Lower lobe of right lung (tissue), 2 donors: ENCODE measurements at regions not wholly inside any gene's neighbourhood (a gene's known extent, or its start where the extent isn't known, plus 50 kb on each side); places are given as distances from the start of the nearest gene placed in this dataset.

Source experiments
- ATAC-seq, 2 donors: fragments of 200-7000 bp; cut with Tn5 transposase; one replicate each; pipeline ENCODE4 v1.9.1; 2020 to 2022; ENCODE audit warnings: mild to moderate bottlenecking in 2 of 2, moderate library complexity in 2 of 2
- DNase-seq: peaks from one replicate; pipeline ENCODE4 v3.0.0-alpha.2; 2020
- H3K27ac ChIP-seq: fragments of 200-600 bp; one replicate; pipeline ENCODE4 v1.8.0; 2022
- H3K27me3 ChIP-seq: fragments of 200-600 bp; one replicate; pipeline ENCODE4 v1.8.0; 2022; ENCODE audit warnings: low read depth
- H3K36me3 ChIP-seq: fragments of 200-600 bp; one replicate; pipeline ENCODE4 v1.8.0; 2022; ENCODE audit warnings: mild to moderate bottlenecking
- H3K4me1 ChIP-seq: fragments of 200-600 bp; one replicate; pipeline ENCODE4 v1.8.0; 2022
- H3K4me3 ChIP-seq: fragments of 200-600 bp; one replicate; pipeline ENCODE4 v1.8.0; 2022; ENCODE audit warnings: mild to moderate bottlenecking
- H3K9me3 ChIP-seq: fragments of 200-600 bp; one replicate; pipeline ENCODE4 v1.8.0; 2022
- intact Hi-C: fragments of 100-400 bp; cut with DNase I; formaldehyde crosslinking; loops from one replicate; pipeline ENCODE4 v1.11.0; 2022
- TF ChIP-seq, protein P1 (sequence below): fragments of 200-600 bp; IDR thresholded peaks from one replicate; pipeline ENCODE4 v1.8.0; 2022; ENCODE audit warnings: antibody characterized with exemption, mild to moderate bottlenecking
- donor health status: DM: no; HTN: yes; CAD: no; lungs with severe emphysema.

DNA sequence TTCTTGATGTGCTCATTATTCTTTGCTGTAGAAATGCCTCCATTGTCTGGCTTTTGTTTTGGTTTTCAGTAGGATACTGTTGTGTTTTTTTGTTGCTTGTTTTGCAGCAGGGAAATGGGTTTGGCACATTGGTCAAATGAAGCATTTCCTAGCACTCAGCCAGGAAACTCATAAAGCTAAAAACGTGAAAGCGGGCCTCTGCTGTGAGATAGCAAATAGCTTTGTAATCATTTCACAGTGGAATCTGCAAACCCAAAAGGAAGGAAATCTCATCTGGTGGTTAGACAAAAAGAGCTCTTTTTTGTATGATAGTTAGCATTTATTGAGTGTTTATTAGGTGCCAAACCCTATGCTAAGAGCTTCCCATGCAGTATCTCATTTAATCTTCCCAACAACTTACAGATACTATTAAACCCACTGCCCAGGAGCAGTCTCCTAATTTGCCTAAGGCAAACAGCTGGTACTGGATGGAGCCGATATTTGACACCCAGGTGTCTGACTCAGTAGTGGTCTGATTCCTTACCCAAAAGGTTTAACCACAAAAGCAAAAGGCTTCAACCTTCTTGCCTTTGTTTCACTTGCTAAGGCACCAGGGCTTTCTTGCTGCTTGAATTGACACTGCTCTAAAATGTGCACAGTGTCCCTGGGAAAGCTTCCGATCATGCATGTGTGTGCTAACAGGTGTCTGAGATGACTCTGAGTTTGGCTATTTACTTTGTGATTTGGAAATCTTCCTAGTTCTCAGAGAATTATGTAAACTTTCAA is 527.9 kb upstream of the MDFIC2 start:
- DNase-seq: no peak
- no peak for ATAC-seq
- Histone ChIP-seq H3K9me3 (no peaks in the 10 kb centered on the region), H3K27me3 (no peaks in the 10 kb centered on the region), H3K4me3 (no peak overlapping the region), H3K36me3 (no peaks in the 10 kb centered on the region), H3K27ac (no peak overlapping the region), H3K4me1 (peaks cover 3% of the 10 kb centered on the region)
- TF ChIP-seq, protein P1, sequence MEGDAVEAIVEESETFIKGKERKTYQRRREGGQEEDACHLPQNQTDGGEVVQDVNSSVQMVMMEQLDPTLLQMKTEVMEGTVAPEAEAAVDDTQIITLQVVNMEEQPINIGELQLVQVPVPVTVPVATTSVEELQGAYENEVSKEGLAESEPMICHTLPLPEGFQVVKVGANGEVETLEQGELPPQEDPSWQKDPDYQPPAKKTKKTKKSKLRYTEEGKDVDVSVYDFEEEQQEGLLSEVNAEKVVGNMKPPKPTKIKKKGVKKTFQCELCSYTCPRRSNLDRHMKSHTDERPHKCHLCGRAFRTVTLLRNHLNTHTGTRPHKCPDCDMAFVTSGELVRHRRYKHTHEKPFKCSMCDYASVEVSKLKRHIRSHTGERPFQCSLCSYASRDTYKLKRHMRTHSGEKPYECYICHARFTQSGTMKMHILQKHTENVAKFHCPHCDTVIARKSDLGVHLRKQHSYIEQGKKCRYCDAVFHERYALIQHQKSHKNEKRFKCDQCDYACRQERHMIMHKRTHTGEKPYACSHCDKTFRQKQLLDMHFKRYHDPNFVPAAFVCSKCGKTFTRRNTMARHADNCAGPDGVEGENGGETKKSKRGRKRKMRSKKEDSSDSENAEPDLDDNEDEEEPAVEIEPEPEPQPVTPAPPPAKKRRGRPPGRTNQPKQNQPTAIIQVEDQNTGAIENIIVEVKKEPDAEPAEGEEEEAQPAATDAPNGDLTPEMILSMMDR: no peak
- intact Hi-C loops: no loop called here

DNA sequence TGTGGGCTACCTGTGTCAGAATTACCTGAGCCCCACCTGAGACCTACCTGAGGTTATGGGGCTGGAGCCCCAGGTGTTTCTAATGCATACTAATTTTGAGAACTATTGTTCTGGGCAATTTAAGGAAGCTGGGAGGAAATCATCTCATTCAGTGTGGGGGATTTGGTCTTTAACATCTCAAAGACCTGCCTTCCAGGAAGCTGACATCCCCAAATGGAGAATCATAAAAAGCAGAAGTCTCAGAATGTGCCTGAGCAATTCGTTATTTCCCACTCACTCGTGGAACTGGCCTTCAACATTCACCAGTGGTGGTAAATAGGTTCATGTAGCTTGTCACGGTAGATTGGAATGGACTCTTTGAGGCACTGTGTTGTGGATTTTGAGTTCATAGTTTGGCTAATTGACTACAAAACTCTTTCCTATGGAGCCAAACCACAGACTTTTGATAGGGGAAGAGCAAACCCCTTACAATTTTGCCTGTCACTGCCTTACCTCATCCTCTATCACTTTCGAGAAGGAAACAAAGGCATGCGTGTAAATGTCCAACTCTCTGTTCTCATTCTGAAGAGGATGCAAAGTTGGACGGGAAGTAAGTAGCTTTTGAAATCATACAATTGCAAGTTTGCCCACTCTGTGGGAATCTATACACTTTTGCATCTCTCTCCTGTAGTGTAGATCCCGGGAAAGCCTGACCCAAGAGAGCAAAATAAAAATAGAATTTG is 521.0 kb upstream of the MDFIC2 start:
- Histone ChIP-seq H3K27ac (no peak overlapping the region), H3K4me3 (no peak overlapping the region), H3K4me1 (no peaks in the 10 kb centered on the region), H3K27me3 (no peaks in the 10 kb centered on the region), H3K9me3 (no peaks in the 10 kb centered on the region), H3K36me3 (no peaks in the 10 kb centered on the region)
- TF ChIP-seq, protein P1: no peak
- ATAC-seq (no peak), DNase-seq (no peak)
- intact Hi-C loops: no loop called here

DNA sequence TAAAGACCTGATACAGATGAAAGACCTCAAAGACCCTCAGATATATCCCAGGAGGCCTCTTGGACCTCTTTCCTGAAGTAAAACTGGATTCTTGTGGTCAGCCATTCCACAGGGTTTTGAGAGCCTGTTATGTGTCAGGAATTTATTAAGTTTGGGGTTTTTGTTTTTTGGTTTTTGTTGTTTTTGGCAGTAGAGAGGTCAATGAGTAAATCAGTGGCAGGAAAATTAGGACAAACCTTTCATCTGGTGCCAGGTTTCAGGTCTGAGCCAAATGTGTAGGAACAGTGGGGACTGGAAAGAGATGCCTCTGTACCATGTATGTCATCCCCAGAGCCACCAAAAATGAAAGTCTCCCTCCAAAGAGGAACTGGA is 520.4 kb upstream of the MDFIC2 start:
- no peak for DNase-seq
- intact Hi-C loops: no loop called here
- H3K27me3 ChIP-seq: no peaks in the 10 kb centered on the region
- peak in 1 of 2 donors; percentile 14 for ATAC-seq
- H3K9me3 ChIP-seq: no peaks in the 10 kb centered on the region
- TF ChIP-seq, protein P1: no peak
- no peaks in the 10 kb centered on the region for H3K4me1 ChIP-seq
- no peaks in the 10 kb centered on the region for H3K36me3 ChIP-seq
- peak overlapping the region; percentile 69 for H3K27ac ChIP-seq
- no peak overlapping the region for H3K4me3 ChIP-seq

DNA sequence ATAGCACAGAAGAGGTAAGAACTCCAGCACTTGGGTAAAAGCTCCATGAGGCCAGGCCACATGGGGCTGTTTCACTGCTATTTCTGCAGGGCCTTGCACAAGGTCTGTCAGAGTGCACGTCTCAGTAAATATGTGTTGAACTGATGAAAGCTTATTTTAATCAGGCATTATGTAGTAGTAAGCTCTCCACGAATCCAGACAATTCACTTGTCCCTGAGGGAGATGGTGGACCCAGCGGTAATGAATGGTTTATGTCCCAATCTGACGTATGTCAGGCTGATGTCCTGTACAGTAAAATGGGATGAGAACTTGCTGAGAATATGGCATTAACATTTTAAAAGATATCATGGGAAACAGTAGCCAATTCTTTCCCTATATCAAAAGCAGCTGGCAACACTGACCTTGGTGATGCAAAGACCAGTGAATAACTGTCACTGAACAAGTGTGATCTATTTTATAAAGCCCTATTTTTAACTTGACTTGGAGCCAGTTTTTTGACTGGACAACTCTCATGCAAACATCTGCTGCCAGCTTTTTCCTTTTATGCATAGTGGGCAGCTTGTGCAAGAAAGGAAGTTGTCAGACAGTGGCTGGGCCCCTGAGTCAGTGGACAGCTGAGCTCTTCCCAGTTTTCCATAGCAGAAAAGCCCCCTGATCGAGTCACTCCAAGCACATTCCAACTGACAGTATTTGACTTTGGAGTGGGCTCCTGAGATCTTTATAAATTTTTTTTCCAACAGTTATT is 519.8 kb upstream of the MDFIC2 start:
- Histone ChIP-seq H3K4me3 (no peak overlapping the region), H3K27ac (peak overlapping the region; percentile 69), H3K9me3 (no peaks in the 10 kb centered on the region), H3K36me3 (no peaks in the 10 kb centered on the region), H3K27me3 (no peaks in the 10 kb centered on the region), H3K4me1 (no peaks in the 10 kb centered on the region)
- ATAC-seq (peak; percentile 51 to 52), DNase-seq (no peak)
- intact Hi-C loops: no loop called here
- TF ChIP-seq, protein P1: no peak

DNA sequence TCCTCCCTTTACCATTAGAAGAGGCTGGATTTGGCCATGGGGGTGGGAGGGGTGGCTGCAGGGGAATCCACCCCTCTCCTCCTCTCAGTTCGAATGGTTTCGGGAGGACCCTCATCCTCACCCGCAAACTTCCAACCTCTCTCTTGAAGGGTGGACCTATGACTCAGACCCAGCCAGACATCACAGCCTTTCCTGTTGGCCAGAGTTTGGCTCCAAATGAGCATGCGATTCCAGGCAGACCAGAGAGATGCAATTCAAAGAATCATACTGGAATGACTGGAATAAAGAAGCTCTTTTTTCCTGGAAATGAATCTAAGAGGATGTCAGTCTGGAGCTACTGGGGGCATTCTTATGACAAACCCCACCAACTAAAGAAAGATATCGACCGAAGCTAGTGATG is 516.7 kb upstream of the MDFIC2 start:
- DNase-seq (no peak), ATAC-seq (peak in 1 of 2 donors; percentile 42)
- H3K36me3 ChIP-seq: no peaks in the 10 kb centered on the region
- H3K9me3 ChIP-seq: no peaks in the 10 kb centered on the region
- intact Hi-C loops: no loop called here
- H3K4me3 ChIP-seq: no peak overlapping the region
- H3K4me1 ChIP-seq: no peaks in the 10 kb centered on the region
- no peak overlapping the region for H3K27ac ChIP-seq
- TF ChIP-seq, protein P1: no peak
- H3K27me3 ChIP-seq: no peaks in the 10 kb centered on the region
